SK-N-MC (cell line): ENCODE measurements at regions not wholly inside any gene's neighbourhood (a gene's known extent, or its start where the extent isn't known, plus 50 kb on each side); places are given as distances from the start of the nearest gene placed in this dataset.

ENCODE experiments used
- EZH2 ChIP-seq: fragments of 200-600 bp; sonication (generic); IDR thresholded peaks from one replicate; pipeline ENCODE4 v1.6.1; 2017; ENCODE audit warnings: antibody characterized with exemption
- FOXP2 ChIP-seq: optimal IDR thresholded peaks from 2 replicates; pipeline ENCODE3; 2011; ENCODE audit warnings: mild to moderate bottlenecking, moderate library complexity; ENCODE audit not compliant: insufficient read depth; ENCODE audit errors: extremely low read length, control extremely low read depth
- POLR2AphosphoS5 ChIP-seq: IDR thresholded peaks from 2 replicates; pipeline ENCODE4 v1.6.1; 2012; ENCODE audit warnings: mild to moderate bottlenecking, low read depth, low read length, borderline replicate concordance

GRCh38 chr16:13708347-13709120, 211.4 kb upstream of the ERCC4 start:
- TF ChIP-seq EZH2 (no peak), POLR2AphosphoS5 (no peak), FOXP2 (no peak)
